GM21381 (cell line): ENCODE measurements at regions not wholly inside any gene's neighbourhood (a gene's known extent, or its start where the extent isn't known, plus 50 kb on each side); places are given as distances from the start of the nearest gene placed in this dataset.
"Not testable (repeated sequence)": the region's sequence is repeated elsewhere in the genome, so short reads cannot be mapped to it uniquely, and the experiment has no call there.

ENCODE experiments used
- ATAC-seq: cut with Tn5 transposase; IDR thresholded peaks from one replicate; pipeline ENCODE4 v1.9.1; 2021; ENCODE audit warnings: mild to moderate bottlenecking, moderate library complexity; ENCODE audit not compliant: unreplicated experiment

DNA sequence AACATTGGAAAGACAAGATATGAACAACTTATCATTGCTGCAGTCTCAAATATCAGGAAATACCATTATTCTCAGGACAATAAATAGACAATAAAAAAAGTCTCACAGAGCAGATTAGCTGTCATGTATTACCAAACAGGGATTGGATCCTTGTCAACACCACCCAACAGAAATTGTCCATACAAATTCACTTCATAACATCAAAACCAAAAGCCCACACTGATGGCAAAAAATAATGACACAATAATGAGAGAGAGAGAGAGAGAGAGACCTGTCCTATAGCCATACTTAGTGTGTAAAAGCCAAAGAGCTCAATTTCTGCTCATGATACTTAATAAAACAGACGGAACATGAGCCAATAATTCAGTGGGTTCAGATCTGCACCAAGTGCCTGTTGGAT lies 96.5 kb downstream of the PPIAL4G start:
- ATAC-seq = no peak

DNA sequence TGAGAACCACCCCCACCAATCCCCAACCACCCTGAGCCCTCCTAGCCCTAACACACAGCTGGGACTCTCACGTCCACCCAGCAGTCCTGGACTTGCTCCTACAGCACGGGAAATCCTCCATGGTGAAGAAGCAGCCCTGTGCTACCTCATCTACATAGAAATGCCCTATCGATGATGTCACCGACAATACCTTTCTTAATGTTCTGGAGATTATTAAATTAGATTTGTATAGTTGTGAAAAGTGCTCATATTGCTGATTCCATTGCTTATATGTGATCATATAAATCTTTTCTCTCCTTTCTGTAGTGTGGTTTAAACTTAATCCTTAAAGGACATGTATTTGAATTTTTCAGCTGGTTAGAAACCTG lies 97.1 kb downstream of the PPIAL4G start:
- ATAC-seq = not testable (repeated sequence)

DNA sequence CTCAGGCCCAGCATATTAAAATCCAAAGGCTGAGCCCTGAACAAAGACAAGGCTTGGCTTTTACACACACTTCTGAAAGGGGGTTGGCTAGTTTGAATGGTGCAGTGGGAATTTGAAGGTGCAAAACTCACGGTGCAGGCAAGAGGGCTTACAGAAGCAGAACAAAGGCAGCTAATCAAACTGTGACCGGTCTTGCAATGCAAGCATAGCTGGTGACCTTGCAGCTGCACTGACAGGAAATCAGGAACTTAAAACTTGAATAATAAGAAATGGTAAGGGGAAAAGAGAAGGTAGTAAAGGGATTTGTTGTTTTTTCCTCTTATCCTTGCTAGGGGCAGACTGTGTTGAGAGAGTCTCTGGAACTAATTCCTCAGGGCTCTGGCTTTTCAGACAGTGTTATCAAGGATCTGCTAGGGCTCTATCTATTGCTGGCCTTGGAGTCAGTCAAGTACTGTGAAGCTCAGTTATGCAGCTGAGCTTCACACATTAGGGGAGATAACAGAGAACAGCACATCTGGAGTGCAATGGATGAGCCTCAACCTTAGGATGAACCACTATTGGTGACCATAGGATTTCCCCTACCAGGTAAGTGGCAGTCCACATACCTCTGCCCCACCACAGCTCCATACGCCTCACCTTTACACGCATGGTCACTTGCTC lies 97.6 kb downstream of the PPIAL4G start:
- ATAC-seq = no peak

DNA sequence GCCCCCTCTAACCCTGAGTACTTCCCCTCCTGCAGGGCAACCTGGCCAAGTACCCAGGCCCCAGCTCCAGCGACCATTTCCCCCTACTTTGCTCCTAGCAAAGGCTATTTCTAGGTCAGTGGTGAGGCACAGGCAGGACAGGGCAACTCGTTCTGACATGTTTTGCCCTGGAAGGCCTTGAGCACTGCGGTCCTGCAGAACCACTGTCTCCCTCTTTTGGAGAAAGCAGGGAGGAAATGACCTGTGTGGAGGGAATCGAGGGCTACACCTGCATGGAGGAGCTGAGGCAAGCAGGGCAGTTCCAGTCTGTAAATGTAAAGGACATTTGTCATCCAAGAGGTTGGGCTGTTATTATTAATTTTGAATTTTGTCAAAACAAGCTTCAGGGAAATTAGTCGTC lies 99.1 kb downstream of the PPIAL4G start:
- no peak for ATAC-seq

DNA sequence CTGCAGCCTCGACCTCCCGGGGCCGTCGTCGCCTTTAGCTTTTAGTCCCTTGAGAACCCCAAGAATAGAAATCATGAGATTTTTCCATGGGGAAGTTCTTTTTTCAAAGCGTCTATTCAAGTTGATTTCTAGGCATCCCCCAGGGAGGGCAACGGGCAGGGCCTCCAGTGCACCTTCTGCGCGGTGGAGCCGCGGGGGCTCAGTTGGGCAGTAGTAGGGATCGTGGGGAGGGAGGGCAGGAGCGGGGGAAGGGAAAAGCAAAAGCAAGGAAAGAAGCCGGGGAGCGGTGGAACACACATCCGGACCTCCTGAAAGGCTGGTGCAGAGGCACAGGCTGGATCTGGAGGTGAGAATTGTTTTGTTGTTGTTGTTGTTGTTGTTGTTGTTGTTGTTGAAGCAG lies 103.4 kb downstream of the PPIAL4G start:
- no peak for ATAC-seq

GRCh38 chr1:148379170-148379500 lies 104.0 kb downstream of the PPIAL4G start:
- no peak for ATAC-seq

DNA sequence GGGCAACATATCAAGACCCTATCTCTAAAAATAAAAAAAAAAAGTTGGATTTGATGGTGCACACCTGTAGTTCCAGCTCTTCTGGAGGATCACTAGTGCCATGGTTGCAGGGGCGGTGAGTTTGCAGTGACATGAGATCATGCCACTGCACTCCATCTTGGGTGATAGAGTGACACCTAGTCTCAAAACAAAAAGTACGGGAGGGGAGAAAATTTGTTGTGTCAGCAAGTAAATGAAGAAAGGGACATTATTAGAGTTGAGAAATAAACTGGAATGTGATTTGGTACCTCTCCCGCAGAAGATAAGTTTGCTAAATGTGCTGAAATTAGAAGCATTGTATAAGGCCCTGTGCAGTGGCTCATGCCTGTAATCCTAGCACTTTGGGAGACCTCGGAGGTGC lies 105.1 kb downstream of the PPIAL4G start:
- not testable (repeated sequence) for ATAC-seq

DNA sequence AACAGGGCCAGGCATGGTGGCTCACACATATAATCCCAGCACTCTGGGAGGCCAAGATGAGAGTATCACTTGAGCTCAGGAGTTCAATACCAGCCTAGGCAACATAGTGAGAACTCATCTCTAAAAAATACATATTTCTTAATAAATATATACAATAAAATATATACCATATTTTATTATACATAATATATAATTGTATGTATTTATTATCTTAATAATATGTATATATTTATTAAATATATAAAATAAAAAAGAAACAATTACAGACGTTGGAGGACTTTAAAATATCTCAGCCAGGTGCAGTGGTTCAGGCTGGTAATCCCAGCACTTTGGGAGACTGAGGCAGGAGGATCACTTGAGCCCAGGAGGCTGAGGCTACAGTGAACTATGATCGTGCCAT lies 106.1 kb downstream of the PPIAL4G start:
- ATAC-seq = not testable (repeated sequence)

DNA sequence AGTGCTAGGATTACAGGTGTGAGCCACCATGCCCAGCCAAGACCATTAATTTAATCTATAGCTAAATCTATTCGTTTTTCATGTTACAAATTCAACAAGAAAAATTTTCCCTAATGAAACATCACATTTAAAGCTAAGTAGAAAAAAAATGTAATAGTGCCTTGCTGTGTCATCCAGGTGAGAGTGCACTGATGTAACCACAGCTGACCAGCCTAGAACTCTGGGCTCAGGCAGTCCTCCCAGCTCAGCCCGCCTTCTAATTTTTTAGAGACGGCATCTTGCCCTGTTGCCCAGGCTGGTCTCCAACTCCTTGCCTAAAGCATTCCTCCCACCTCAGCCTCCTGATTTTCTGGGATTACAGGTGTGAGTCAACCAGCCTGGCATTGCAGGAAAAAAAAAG lies 109.0 kb downstream of the PPIAL4G start:
- no peak for ATAC-seq

- ATAC-seq = no peak
Observed at GRCh38 chr1:148373192-148373925, 109.7 kb downstream of the PPIAL4G start.

DNA sequence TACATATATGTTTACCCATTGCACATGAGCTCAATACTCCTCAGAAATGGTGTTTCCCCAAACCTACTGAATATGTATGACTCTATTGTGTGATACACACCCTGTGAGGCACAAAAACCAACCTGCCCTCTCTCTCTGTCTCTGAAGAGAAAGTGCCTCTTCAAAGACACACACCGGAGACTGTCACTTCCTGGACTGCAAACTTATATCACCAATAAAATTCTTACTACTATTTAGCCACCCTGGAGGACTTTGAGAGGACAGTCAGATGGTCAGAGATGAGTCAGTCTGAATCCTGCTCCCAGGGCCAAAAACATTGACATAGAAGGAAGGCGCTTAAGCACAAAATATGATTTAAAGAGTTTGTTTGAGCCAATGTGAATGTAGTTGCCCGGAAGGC lies 110.4 kb downstream of the PPIAL4G start:
- ATAC-seq = no peak

DNA sequence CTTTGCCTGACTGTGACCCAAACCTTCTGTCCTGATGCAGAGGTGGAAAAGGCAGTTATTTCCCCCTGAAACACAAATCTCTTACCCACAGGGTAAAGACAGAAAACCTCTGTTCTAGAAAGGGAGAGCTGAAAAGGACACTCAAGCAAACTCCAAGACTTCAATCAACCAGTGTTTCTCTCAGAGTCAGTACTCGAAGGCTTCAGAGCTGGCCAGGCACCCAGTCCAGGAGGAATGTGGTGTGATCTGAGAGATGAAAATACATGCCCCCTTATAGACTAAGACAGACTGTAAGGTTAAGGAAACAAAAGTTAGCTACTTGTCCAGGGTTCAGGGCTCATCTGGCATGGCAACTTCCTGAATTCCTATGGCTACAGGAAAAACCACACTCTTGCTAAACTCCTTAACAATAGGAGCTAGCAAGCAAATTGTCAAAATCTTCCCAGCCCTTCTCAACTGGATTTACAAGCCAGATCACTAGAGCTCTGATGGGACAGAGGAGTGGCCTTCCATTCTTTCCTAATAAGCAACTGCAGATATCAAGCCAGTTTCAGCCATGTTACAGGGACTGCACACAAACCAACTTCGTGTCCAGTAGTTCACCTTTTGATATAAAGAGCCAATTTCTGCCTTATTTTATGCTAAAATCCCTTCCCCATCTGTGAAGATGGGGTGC lies 110.9 kb downstream of the PPIAL4G start:
- not testable (repeated sequence) for ATAC-seq

DNA sequence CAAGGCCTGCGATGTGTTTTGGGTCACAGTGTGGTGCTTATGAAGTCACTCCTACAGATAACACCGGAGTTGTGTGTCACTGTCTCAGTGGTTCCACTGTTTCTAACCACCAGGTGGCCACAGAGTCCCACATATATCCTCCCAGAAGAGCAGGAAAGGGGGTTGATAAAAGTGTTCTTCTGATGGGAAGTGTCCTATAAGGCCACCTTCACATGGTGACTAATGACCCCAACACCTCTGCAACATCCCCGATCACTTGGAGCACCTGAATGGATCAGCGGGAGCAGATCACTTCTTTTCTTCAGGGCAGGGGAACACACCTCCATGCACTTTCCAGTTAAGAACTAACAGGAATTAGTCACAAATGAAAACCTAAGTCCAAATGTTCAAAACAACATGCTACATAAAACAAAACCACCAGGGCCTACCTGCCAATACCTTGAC lies 111.5 kb downstream of the PPIAL4G start:
- not testable (repeated sequence) for ATAC-seq

- ATAC-seq = not testable (repeated sequence)
Observed at GRCh38 chr1:148370661-148371060, 112.4 kb downstream of the PPIAL4G start.

DNA sequence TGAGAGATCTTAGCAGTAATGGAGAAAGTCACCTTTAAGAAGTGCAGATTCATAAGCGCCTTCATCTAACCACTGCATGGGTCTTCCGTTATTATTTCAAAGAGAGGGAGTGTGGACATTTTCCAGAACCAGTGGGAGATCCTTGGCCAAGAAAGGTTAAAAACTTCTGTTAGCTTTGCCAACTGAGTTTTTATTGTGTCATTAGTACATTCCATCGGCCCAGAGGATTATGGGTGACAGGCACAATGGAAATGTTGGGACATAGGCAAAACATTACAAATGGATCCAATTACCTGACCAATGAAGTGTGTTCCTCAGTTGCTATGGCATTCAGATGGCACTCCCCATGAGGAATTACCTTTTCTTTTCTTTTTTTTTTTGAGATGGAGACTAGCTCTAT lies 115.5 kb downstream of the PPIAL4G start:
- no peak for ATAC-seq

DNA sequence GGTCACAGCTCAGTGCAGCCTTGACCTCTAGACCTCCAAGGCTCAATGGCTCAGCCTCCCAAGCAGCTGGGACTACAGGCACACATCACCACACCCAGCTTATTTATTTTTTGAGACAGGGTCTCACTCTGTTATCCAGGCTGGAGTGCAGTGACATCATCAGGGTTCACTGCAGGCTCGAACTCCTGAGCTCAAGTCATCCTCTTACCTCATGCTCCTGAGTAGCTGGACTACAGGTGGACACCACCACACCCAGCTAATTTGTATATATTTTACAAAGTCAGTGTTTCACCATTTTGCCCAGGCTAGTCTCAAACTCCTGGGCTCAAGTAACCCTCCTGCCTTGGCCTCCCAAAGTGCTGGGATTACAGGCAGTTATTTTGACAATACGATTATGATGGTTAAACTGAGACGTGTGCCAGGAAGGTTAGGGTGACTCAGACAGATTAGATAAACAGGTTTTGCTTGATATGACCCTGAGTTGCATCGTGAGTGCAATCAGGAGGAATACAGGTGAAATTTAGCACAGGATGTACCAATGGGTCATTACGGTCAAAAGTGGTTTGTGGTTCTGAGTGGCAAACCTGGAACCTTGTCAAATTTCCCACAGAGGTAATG lies 116.9 kb downstream of the PPIAL4G start:
- not testable (repeated sequence) for ATAC-seq

DNA sequence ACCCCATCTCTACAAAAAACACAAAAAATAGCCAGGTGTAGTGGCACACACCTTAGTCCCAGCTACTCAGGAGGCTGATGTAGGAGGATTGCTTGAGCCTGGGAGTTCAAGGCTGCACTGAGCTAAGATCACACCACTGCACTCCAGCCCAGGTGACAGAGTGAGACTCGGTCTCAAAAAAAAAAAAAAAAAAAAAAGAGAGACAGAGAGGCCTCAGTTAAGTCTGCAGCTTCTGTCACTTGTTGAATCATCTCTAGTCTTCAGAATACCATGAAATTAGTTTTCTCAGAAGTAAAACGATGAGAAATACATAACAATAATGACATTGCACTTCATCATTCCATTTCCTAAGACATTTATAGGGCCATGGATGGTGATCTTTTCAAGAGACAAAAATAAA lies 118.0 kb downstream of the PPIAL4G start:
- not testable (repeated sequence) for ATAC-seq

- ATAC-seq = not testable (repeated sequence)
Observed at GRCh38 chr1:148363979-148364378, 119.1 kb downstream of the PPIAL4G start.

DNA sequence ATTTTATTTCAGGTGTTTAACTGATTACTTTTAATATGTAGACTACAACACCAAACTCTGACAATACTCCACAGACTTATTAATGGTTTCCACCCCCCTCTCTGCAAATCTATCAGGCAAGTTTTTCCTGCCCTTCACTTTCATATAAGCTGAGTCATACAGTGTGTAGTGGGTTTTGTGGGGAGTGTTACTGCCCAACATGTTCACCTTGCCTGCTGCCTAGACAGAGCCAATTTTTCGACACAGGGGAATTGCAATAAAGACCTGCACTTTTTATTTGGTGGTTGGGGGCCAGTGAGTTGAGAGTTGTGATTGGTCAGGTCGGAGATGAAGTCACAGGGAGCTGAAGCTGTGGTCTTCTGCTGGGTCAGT lies 119.7 kb downstream of the PPIAL4G start:
- no peak for ATAC-seq

DNA sequence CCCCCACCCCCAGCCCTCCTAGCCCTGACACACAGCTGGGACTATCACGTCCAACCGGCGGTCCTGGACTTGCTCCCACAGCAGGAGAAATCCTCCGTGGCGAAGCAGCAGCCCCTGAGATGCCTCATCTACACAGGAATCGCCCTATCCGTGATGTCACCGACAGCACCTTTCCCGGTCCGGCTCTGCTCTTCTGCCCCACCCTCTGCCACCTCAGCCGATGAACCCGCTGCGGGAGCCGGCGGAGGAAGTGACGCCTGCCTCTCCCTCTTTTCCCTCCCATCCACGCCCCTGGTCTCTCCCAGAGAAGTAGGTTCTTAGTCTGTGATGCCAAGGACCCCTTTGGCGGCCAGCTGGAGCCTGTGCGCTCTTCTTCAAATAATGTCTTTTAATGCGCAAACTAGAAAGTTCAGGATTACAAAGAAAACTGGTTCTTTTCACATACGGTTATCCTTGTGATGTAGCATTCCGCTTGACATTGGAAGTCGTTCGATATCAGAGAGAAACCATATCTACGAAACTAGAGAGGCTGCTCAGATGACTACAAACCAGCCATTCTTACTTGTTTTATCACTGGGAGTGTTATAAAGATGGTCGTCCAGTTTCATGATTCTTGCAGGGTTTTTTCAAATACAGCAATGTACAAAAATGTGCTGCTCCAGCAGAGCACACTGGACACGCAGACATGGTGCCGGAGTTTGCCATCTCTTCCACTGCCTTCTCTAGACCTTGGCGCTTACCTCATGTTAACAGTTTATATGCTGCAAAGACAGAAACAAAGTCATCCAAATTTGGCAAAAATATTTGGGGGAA lies 120.3 kb downstream of the PPIAL4G start:
- no peak for ATAC-seq

DNA sequence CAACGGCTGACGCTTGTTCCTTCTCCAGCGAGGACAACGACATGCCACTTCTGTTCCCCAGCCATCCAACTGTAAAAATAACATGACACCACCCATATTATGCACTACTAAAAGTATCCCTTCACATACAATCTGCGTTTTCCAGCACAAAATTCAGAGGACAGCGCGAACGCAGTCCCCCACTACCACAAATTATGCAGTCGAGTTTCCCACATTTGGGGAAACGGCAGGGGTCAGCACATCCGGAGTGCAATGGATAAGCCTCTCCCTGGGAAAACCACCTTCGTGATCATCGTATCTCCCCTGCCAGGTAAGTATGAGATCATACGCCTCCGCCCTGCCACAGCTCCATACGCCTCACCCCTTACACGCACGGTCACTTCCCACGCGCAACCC lies 120.9 kb downstream of the PPIAL4G start:
- ATAC-seq = no peak
